Erythroblast (primary cell): ENCODE measurements at regions not wholly inside any gene's neighbourhood (a gene's known extent, or its start where the extent isn't known, plus 50 kb on each side); places are given as distances from the start of the nearest gene placed in this dataset.

ENCODE experiments used
- GATA1 ChIP-seq: IDR thresholded peaks from 2 replicates; pipeline ENCODE4 v1.6.1; 2011; ENCODE audit warnings: low read depth, mild to moderate bottlenecking, control low read depth, low read length, moderate library complexity
- POLR2A ChIP-seq: IDR thresholded peaks from 2 replicates; pipeline ENCODE4 v1.6.1; 2011; ENCODE audit warnings: mild to moderate bottlenecking, low read length

GRCh38 chr1:194013561-194013960, 827.1 kb upstream of the B3GALT2 start:
- no peak for TF ChIP-seq POLR2A
- no peak for TF ChIP-seq GATA1
